ENCODE measurements at regions not wholly inside any gene's neighbourhood (a gene's known extent, or its start where the extent isn't known, plus 50 kb on each side); places are given as distances from the start of the nearest gene placed in this dataset.

DNA sequence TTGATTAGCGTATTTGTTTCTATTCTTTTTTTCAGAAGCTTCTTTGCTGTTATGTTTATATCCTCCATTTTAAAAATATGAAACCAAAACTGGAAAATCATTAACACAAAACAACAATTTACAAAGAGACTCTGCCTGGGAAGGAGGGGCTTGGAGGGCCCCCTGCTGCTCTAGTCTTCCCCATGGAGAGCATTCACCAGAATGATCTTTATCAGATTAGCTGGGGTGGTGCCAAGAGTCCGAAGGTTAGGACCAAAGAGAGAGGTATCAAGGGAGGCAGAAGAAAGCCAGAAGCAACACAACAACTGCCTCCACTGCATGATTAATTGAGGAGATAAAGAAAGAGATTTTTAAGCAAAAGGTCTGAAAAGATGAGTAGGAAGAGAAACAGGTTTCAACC, 218.6 kb downstream of the IRS1 start:
- TF ChIP-seq, protein P1, sequence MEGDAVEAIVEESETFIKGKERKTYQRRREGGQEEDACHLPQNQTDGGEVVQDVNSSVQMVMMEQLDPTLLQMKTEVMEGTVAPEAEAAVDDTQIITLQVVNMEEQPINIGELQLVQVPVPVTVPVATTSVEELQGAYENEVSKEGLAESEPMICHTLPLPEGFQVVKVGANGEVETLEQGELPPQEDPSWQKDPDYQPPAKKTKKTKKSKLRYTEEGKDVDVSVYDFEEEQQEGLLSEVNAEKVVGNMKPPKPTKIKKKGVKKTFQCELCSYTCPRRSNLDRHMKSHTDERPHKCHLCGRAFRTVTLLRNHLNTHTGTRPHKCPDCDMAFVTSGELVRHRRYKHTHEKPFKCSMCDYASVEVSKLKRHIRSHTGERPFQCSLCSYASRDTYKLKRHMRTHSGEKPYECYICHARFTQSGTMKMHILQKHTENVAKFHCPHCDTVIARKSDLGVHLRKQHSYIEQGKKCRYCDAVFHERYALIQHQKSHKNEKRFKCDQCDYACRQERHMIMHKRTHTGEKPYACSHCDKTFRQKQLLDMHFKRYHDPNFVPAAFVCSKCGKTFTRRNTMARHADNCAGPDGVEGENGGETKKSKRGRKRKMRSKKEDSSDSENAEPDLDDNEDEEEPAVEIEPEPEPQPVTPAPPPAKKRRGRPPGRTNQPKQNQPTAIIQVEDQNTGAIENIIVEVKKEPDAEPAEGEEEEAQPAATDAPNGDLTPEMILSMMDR (conservative IDR thresholded peaks at IDR 0.05) = no peak
- H3K27ac ChIP-seq = no peak overlapping the region

DNA sequence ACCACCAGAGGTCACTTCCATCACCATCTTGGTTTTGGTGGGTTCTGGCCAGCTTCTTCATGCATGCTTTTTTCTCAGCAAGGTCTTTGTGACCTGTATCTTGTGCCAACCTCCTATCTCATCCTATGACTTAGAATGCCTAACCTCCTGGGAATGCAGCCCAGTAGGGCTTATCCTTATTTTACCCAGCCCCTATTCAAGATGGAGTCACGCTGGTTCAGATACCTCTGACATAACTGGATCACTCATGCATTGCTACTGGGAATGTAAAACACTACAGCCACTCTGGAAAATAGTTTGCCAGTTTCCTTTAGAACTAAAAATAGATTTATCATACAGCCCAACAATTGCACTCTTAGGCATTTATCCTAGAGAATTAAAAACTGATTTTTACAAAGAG, 219.2 kb downstream of the IRS1 start:
- TF ChIP-seq, protein P1 (conservative IDR thresholded peaks at IDR 0.05) = no peak
- H3K27ac ChIP-seq = no peak overlapping the region

DNA sequence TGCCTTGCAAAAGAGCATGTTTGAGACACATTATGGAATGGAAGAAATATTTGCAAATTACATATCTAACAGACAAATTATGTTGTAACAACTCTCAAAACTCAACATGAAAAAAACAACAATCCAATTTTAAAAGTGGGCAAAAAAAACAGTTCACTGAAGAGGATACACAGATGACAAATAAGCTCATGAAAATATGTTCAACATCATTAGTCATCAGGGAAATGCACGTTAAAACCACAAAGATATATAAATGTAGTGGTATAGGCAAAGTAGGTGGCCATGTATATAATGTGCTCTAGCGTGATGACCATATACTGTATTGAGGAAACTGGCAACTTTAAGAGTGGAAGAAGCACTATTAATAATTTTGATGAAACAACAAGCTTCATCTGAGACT, 220.1 kb downstream of the IRS1 start:
- no peak overlapping the region for H3K27ac ChIP-seq
- TF ChIP-seq, protein P1 (conservative IDR thresholded peaks at IDR 0.05) = no peak

DNA sequence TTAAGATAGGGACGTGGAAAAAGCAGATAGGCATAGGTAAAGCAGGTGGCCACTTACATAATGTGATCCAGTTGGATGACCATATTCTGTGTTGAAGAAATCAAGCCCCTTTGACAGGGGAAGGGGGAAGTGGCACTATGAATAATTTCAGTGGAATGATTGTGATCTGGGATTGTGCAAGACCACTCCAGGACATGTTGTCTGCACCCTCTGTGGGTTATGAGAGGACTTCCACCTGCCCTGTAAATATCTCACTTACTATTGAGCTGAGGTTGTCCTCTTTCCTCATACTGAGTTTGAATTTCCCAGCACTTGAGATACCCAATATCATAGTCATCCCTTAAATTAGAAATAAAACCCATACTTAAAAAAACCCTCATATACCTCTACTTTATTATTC, 220.7 kb downstream of the IRS1 start:
- no peak overlapping the region for H3K27ac ChIP-seq
- TF ChIP-seq, protein P1 (conservative IDR thresholded peaks at IDR 0.05) = no peak

DNA sequence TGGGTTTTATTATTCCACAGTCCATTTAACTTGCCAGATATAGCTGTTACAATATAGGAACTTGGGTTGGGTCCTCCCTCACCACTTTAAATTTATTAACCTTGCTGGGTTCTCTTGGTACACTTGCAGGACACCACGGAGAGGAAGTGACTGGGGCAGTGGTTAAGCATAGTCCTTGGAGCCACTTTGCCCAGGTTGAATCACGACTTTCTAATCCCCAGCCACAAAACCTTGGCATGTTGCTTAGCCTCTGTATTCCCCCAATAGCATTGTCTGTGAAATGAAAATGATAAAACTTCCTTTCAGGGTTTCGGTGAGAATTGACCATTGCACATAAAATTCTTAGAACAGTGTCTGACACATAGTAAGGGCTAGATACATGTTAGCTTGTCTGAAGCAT, 221.2 kb downstream of the IRS1 start:
- TF ChIP-seq, protein P1 (conservative IDR thresholded peaks at IDR 0.05) = no peak
- H3K27ac ChIP-seq = no peak overlapping the region

DNA sequence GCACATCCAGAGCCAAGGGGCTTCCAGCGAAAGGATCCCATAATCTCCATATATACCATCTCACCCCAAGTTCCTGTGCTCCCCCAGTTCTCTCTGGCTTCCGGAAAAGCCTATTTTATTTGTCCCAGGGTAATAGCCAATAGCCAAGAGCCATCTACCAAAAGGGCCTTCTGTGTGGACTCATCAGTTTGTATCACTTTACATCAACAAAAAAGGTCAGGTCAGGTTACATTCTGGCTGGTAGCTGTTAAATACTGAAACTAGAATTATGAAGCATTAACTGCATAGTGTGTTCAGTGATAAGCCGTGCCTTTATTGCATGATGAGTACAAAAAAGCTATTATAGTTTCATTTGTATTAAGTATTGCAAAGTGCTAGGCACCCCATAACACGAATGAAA, 223.7 kb downstream of the IRS1 start:
- TF ChIP-seq, protein P1 (conservative IDR thresholded peaks at IDR 0.05) = no peak
- no peak overlapping the region for H3K27ac ChIP-seq

DNA sequence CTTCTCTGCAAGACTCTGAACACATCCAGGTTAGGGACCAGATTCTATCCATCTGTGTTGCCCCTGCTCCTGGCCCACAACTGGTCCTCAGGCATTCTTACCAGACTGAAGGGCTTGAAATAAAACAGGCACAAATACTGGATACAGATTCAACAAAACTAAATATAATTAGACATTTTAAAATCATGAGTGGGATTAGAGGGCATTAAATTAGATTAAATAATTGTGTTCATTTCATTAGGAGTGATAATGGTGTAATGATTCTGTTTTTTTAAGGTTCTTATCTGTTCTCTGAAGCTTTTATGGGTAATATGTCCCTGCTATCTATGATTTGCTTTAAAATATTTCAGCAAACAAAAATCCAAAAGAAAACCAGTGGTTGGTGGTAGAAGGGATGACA, 226.5 kb downstream of the IRS1 start:
- no peak overlapping the region for H3K27ac ChIP-seq
- TF ChIP-seq, protein P1 (conservative IDR thresholded peaks at IDR 0.05) = no peak

DNA sequence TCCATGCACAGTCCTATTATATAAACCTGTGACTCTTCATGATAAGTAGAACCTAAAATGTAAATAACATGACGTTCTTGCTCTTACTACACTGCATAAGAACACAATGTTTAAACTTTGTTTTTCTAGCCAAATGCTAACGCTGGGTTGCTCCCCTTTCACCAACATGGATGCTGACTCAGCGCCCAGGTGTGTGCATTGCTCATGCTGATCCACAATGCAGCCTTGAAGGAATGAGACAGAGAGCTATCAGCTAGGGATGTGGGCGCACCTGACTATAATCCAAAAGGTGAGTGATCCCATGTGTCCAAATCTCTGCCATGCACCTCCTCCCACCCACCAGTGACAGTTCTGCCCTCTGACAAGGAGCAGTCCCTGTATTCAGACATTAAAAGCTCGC, 235.0 kb downstream of the IRS1 start:
- H3K27ac ChIP-seq = no peak overlapping the region
- TF ChIP-seq, protein P1 (conservative IDR thresholded peaks at IDR 0.05) = no peak

Measured in VCaP (cell line).